K562 (cell line): ENCODE measurements at regions not wholly inside any gene's neighbourhood (a gene's known extent, or its start where the extent isn't known, plus 50 kb on each side); places are given as distances from the start of the nearest gene placed in this dataset.
A peak's percentile ranks its signal among the peaks of the same experiment; 100 is the strongest.

Experiments used
- ATAC-seq: fragments of 200-7000 bp; cut with Tn5 transposase; 3 replicates; pipeline ENCODE4 v1.9.1; 2020; ENCODE audit warnings: moderate library complexity
- BruUV-seq: library from RNA; stranded (reverse); fragments of 400-500 nt; replicated peaks from 2 replicates; lab custom pipeline; 2021; lab: Mats Ljungman, UMichigan
- CTCF ChIA-PET: fragments of 300-600 bp; formaldehyde crosslinking; extraction: SDS; loops from one replicate; lab custom pipeline; 2021; ENCODE audit warnings: low intra/inter-chr PET ratio; lab: Yijun Ruan, JAX
- POLR2A ChIA-PET: fragments of 300-600, 350-650 bp; sonication (Branson Sonifier 250); formaldehyde crosslinking; extraction: SDS; loops from one replicate; lab custom pipeline; 2021; ENCODE audit warnings: antibody characterized with exemption, inconsistent platforms; lab: Yijun Ruan, JAX
- DNase-seq, 4 experiments: peaks; one replicate each; pipeline versions ENCODE4 v3.0.0 to v3.0.0-alpha.2; 2011 to 2018; ENCODE audit warnings: low spot score in 3 of 4, mixed read lengths in 3 of 4; ENCODE audit errors: extremely low read depth in 1 of 4
- FAIRE-seq: peaks from 2 replicates; lab custom pipeline; 2011; peaks lifted over from hg19 to GRCh38; lab: Jason Lieb, UNC
- H2AFZ ChIP-seq: 2 replicates; pipeline ENCODE4 v1.6.0; 2011; ENCODE audit warnings: low read depth, low read length, control low read depth, inconsistent platforms
- H3K27ac ChIP-seq: fragments of 200-600 bp; 3 replicates; pipeline ENCODE4 v1.8.0; 2011; ENCODE audit warnings: low read depth, mild to moderate bottlenecking, control low read depth, inconsistent platforms, low read length, moderate library complexity, mixed read lengths; ENCODE audit errors: extremely low read depth
- H3K27me3 ChIP-seq, 2 experiments: fragments of 300-600 bp in 1 of 2; 2 replicates in 1 of 2; 3 replicates in 1 of 2; pipeline versions ENCODE4 v1.6.0 to v1.8.0; 2011; ENCODE audit warnings: inconsistent platforms in 2 of 2, low read length in 2 of 2, mild to moderate bottlenecking in 1 of 2, mixed read lengths in 1 of 2, moderate library complexity in 1 of 2; ENCODE audit not compliant: control insufficient read depth in 2 of 2, insufficient read depth in 2 of 2
- H3K36me3 ChIP-seq: fragments of 300-600 bp; 3 replicates; pipeline ENCODE4 v1.8.0; 2011; ENCODE audit warnings: mild to moderate bottlenecking, low read length, inconsistent platforms; ENCODE audit not compliant: control insufficient read depth, insufficient read depth
- H3K4me1 ChIP-seq, 2 experiments: fragments of 200-600 bp in 1 of 2; replicated peaks in 1 of 2; 2 replicates in 1 of 2; 3 replicates in 1 of 2; pipeline versions ENCODE4 v1.5.1 to v1.8.0; 2011; ENCODE audit warnings: inconsistent platforms in 2 of 2, low read length in 2 of 2, mild to moderate bottlenecking in 1 of 2, mixed read lengths in 1 of 2, moderate library complexity in 1 of 2; ENCODE audit not compliant: control insufficient read depth in 2 of 2, insufficient read depth in 2 of 2
- H3K4me2 ChIP-seq: 2 replicates; pipeline ENCODE4 v1.6.1; 2011; ENCODE audit warnings: low read length, control low read depth, inconsistent platforms, mixed read lengths; ENCODE audit not compliant: insufficient read depth
- H3K4me3 ChIP-seq: fragments of 200-600 bp; sonication (generic), shearing (Covaris generic); 2 replicates; pipeline ENCODE4 v1.5.1; 2016; ENCODE audit warnings: control low read depth, inconsistent platforms
- H3K79me2 ChIP-seq: fragments of 200-600 bp; 3 replicates; pipeline ENCODE4 v1.8.0; 2011; ENCODE audit warnings: low read length, inconsistent platforms; ENCODE audit not compliant: control insufficient read depth, insufficient read depth
- H3K9ac ChIP-seq, 2 experiments: 2 replicates each; pipeline versions ENCODE4 v1.6.0 to v1.6.1; 2011; ENCODE audit warnings: low read depth in 2 of 2, low read length in 2 of 2, control low read depth in 1 of 2, inconsistent platforms in 1 of 2, mild to moderate bottlenecking in 1 of 2, mixed read lengths in 1 of 2; ENCODE audit not compliant: insufficient read depth in 1 of 2
- H3K9me1 ChIP-seq: one replicate; pipeline ENCODE4 v1.6.0; 2011; ENCODE audit warnings: inconsistent platforms, mild to moderate bottlenecking, low read length, moderate library complexity; ENCODE audit not compliant: control insufficient read depth, insufficient read depth
- H3K9me3 ChIP-seq: replicated peaks from 2 replicates; pipeline ENCODE4 v1.5.1; 2011; ENCODE audit warnings: low read depth, low read length, inconsistent platforms; ENCODE audit not compliant: control insufficient read depth, insufficient read depth
- H4K20me1 ChIP-seq: replicated peaks from 2 replicates; pipeline ENCODE4 v1.6.1; 2011; ENCODE audit warnings: low read length, inconsistent platforms, mixed read lengths; ENCODE audit not compliant: control insufficient read depth, insufficient read depth
- CBFA2T3 ChIP-seq: fragments of 450-650 bp; IDR thresholded peaks from 2 replicates; pipeline ENCODE4 v1.6.1; 2017
- DDX20 ChIP-seq: fragments of 450-650 bp; IDR thresholded peaks from 2 replicates; pipeline ENCODE4 v1.6.1; 2016; ENCODE audit warnings: missing genetic modification characterization, low read depth, mild to moderate bottlenecking, missing compliant biosample characterization, moderate library complexity
- POLR2A ChIP-seq: fragments of 450-650 bp; conservative IDR thresholded peaks from 2 replicates; pipeline ENCODE4 v1.6.1; 2016
- RFX7 ChIP-seq: fragments of 250-450 bp; sonication (Bioruptor Pico); IDR thresholded peaks from 2 replicates; pipeline ENCODE4 v1.5.1; 2021; ENCODE audit warnings: mild to moderate bottlenecking
- TEAD4 ChIP-seq, 2 experiments: sonication (generic) in 1 of 2; formaldehyde crosslinking in 1 of 2; IDR thresholded peaks; 2 replicates each; pipeline versions ENCODE4 v1.6.1 to v1.8.0; 2012 to 2022; ENCODE audit warnings: borderline replicate concordance in 1 of 2, inconsistent platforms in 1 of 2, low read length in 1 of 2, mild to moderate bottlenecking in 1 of 2, missing genetic modification reagents in 1 of 2
- WGBS: fragments of 100-300 bp; shearing (Covaris generic); methylation state at CpG from one replicate; pipeline ENCODE4 v1.1.6; 2016; ENCODE audit warnings: low coverage, mixed read lengths; ENCODE audit not compliant: insufficient coverage; ENCODE audit errors: missing lambda C conversion rate; 5-methylcytosine and 5-hydroxymethylcytosine counted together
- in situ Hi-C: fragments of 300-500 bp; cut with MboI; formaldehyde crosslinking; loops from 4 replicates; pipeline ENCODE4 v1.15.0; 2018; ENCODE audit warnings: inconsistent platforms, mixed read lengths
- intact Hi-C: fragments of 100-400 bp; cut with micrococcal nuclease; formaldehyde crosslinking; loops from 2 replicates; pipeline ENCODE4 v1.14.2; 2022
- TF ChIP-seq, protein P1 (sequence below): sonication (generic); formaldehyde crosslinking; IDR thresholded peaks from 2 replicates; pipeline ENCODE4 v1.9.0; 2022; ENCODE audit warnings: mild to moderate bottlenecking, missing genetic modification reagents
- TF ChIP-seq, protein P2 (sequence below): sonication (generic); formaldehyde crosslinking; IDR thresholded peaks from 2 replicates; pipeline ENCODE4 v1.8.1; 2023; ENCODE audit warnings: mild to moderate bottlenecking, missing genetic modification reagents

DNA sequence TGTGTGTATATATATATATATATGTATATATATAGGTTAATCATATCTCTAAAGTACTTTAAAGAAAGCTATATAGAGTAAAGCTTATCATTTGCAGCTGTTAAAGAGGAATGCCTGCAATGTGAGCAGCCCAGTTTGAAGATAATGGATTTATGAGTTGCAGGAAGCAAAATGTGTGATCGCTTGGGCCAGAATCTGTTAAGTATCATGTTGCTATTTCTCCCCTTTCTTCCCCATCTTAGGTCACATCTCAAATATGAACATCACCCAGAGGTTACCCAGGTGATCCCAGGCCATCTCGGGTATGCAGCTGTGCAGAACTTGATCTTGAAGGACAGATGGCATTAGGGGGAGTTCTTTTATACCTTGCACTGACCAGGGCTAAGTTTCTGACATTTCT, 316.5 kb downstream of the MTX2 start:
- ChIA-PET POLR2A (no interaction called here), CTCF (interaction anchor here (0.7 kb wide), 1 partner anchor 61 kb away, joined by 3 read pairs; no protein-coding TSS in a partner anchor)
- Histone ChIP-seq H3K36me3 (no peaks in the 10 kb centered on the region), H3K27me3 (peaks cover 0 to 2% of the 10 kb centered on the region in 2 experiments; a peak in 1 of 5 replicates), H3K4me1 (no peaks in the 10 kb centered on the region), H2AFZ (no peak overlapping the region), H3K4me2 (no peak overlapping the region), H3K9me1 (no peaks in the 10 kb centered on the region), H3K27ac (no peak overlapping the region), H3K4me3 (no peak overlapping the region), H3K9ac (no peak overlapping the region), H3K9me3 (no peaks in the 10 kb centered on the region), H4K20me1 (no peaks in the 10 kb centered on the region), H3K79me2 (no peaks in the 10 kb centered on the region)
- BruUV-seq: no TSS peak
- intact Hi-C loops: no loop called here
- WGBS: 0% methylated on average over 2 of the region's 2 CpGs
- TF ChIP-seq CBFA2T3 (peak; percentile 33), POLR2A (no peak), DDX20 (tag) (no peak), TEAD4 (IDR thresholded peaks at IDR 0.05; ENCODE audit: low read length) (peak; percentile 16; the same call in 1 of the 2 replicates), TEAD4 (CRISPR knock-in tag; IDR thresholded peaks at IDR 0.05; ENCODE audit: borderline replicate concordance) (no peak), RFX7 (CRISPR knock-in tag) (no peak)
- TF ChIP-seq, protein P1, sequence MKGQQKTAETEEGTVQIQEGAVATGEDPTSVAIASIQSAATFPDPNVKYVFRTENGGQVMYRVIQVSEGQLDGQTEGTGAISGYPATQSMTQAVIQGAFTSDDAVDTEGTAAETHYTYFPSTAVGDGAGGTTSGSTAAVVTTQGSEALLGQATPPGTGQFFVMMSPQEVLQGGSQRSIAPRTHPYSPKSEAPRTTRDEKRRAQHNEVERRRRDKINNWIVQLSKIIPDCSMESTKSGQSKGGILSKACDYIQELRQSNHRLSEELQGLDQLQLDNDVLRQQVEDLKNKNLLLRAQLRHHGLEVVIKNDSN (CRISPR knock-in tag): no peak
- TF ChIP-seq, protein P2, sequence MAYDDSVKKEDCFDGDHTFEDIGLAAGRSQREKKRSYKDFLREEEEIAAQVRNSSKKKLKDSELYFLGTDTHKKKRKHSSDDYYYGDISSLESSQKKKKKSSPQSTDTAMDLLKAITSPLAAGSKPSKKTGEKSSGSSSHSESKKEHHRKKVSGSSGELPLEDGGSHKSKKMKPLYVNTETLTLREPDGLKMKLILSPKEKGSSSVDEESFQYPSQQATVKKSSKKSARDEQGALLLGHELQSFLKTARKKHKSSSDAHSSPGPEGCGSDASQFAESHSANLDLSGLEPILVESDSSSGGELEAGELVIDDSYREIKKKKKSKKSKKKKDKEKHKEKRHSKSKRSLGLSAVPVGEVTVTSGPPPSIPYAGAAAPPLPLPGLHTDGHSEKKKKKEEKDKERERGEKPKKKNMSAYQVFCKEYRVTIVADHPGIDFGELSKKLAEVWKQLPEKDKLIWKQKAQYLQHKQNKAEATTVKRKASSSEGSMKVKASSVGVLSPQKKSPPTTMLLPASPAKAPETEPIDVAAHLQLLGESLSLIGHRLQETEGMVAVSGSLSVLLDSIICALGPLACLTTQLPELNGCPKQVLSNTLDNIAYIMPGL: no peak
- DNase-seq (no peak), ATAC-seq (no peak), FAIRE-seq (no peak)
- in situ Hi-C loops: no loop called here
